ENCODE measurements at regions not wholly inside any gene's neighbourhood (a gene's known extent, or its start where the extent isn't known, plus 50 kb on each side); places are given as distances from the start of the nearest gene placed in this dataset.
"Not testable (repeated sequence)": the region's sequence is repeated elsewhere in the genome, so short reads cannot be mapped to it uniquely, and the experiment has no call there.

DNA sequence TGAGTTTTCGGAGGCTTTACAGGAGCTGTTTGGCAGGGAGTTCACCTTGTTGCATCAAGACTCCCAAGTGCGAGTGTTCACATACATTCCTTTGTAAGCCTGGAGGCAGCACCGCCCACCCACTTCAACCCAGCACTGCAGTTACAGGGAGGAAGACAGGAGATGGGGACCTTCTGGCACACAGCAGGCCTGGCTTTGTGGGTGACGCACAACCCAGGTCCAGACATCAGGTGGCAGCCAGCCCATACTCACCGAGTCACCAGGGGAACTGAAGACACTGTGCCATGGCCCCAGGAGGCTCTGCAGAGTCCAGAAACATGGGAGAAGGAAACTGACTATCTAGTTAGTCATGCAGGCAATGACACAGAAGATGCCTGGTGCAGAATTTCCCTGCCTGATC, 305.9 kb upstream of the RNF32 start:
- no peaks in the 10 kb centered on the region for H3K4me1 ChIP-seq (ENCODE audit: control insufficient read depth in 1 of 2, insufficient read depth in 2 of 2, low read length in 2 of 2)
- no peak overlapping the region for H3K27ac ChIP-seq (ENCODE audit: low read depth in 1 of 2, low read length in 2 of 2)
- intact Hi-C loops (cut with DNase I), result no loop called here
- ATAC-seq (ENCODE audit: low FRiP score), result no peak
- no peak overlapping the region for H3K4me3 ChIP-seq (ENCODE audit: low read length in 2 of 2)
- DNase-seq, result no peak
- no peaks in the 10 kb centered on the region for H3K36me3 ChIP-seq (ENCODE audit: control insufficient read depth in 1 of 2, insufficient read depth in 2 of 2, low read length in 1 of 2)
- 77 to 79% methylated on average over 5 of the region's 5 CpGs for WGBS, 2 donors
- H3K27me3 ChIP-seq (ENCODE audit: control insufficient read depth in 1 of 2, insufficient read depth in 2 of 2, low read length in 1 of 2), result no peaks in the 10 kb centered on the region
- H3K9me3 ChIP-seq (ENCODE audit: control insufficient read depth, low read length), result no peaks in the 10 kb centered on the region

GRCh38 chr7:156327916-156328315, 312.7 kb upstream of the RNF32 start:
- Histone ChIP-seq H3K27ac (ENCODE audit: low read depth in 1 of 2, low read length in 2 of 2) (no peak overlapping the region), H3K36me3 (ENCODE audit: control insufficient read depth in 1 of 2, insufficient read depth in 2 of 2, low read length in 1 of 2) (no peaks in the 10 kb centered on the region), H3K9me3 (ENCODE audit: control insufficient read depth, low read length) (no peaks in the 10 kb centered on the region), H3K4me3 (ENCODE audit: low read length in 2 of 2) (no peak overlapping the region), H3K27me3 (ENCODE audit: control insufficient read depth in 1 of 2, insufficient read depth in 2 of 2, low read length in 1 of 2) (no peaks in the 10 kb centered on the region), H3K4me1 (ENCODE audit: control insufficient read depth in 1 of 2, insufficient read depth in 2 of 2, low read length in 2 of 2) (no peaks in the 10 kb centered on the region)
- ATAC-seq (ENCODE audit: low FRiP score) (no peak), DNase-seq (no peak)
- 15 to 29% methylated on average over 4 of the region's 4 CpGs for WGBS, 2 donors
- intact Hi-C loops (cut with DNase I), result no loop called here

DNA sequence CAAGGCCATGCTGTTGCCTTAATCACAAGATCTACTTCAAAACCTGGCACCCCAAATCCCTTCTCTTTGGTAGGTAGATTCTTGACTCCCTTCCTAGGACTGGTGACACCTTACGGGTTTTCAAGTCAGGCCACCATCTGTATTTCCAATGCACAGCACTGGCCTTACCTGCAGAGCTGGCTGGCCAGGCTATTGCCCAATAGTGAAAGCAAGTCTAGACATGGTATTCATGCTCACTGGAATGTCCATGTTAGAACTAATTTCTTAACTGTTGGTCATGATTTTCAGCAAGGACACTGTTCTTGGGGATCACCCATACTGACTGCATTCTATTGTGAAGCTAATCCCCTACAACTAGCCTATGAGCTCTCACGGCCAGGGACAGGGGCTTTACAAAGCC, 313.1 kb upstream of the RNF32 start:
- DNase-seq (no peak), ATAC-seq (ENCODE audit: low FRiP score) (no peak)
- Histone ChIP-seq H3K27ac (ENCODE audit: low read depth in 1 of 2, low read length in 2 of 2) (no peak overlapping the region), H3K4me3 (ENCODE audit: low read length in 2 of 2) (no peak overlapping the region), H3K4me1 (ENCODE audit: control insufficient read depth in 1 of 2, insufficient read depth in 2 of 2, low read length in 2 of 2) (no peaks in the 10 kb centered on the region), H3K27me3 (ENCODE audit: control insufficient read depth in 1 of 2, insufficient read depth in 2 of 2, low read length in 1 of 2) (no peaks in the 10 kb centered on the region), H3K36me3 (ENCODE audit: control insufficient read depth in 1 of 2, insufficient read depth in 2 of 2, low read length in 1 of 2) (no peaks in the 10 kb centered on the region), H3K9me3 (ENCODE audit: control insufficient read depth, low read length) (no peaks in the 10 kb centered on the region)
- intact Hi-C loops (cut with DNase I), result no loop called here
- 54 to 60% methylated on average over 2 of the region's 2 CpGs for WGBS, 2 donors

DNA sequence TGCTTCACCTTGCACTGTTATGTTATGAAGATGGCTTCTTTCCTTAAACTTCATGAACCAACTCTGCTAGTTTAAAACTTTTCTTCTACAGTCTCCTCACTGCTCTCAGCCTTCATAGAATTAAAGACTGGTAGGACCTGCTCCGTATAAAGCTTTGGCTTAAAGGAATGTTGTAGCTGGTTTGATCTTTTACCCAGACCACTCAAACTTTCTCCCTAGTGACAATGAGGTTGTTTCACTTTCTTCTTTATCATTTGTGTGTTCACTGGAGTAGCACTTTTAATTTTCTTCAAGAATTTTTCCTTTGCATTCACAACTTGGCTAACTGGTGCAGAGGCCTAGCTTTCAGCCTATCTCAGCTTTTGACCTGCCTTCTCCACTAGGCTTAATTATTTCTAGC, 316.4 kb upstream of the RNF32 start:
- H3K4me1 ChIP-seq (ENCODE audit: control insufficient read depth in 1 of 2, insufficient read depth in 2 of 2, low read length in 2 of 2), result no peaks in the 10 kb centered on the region
- H3K4me3 ChIP-seq (ENCODE audit: low read length in 2 of 2), result no peak overlapping the region
- DNase-seq, result no peak
- ATAC-seq (ENCODE audit: low FRiP score), result no peak
- no peaks in the 10 kb centered on the region for H3K36me3 ChIP-seq (ENCODE audit: control insufficient read depth in 1 of 2, insufficient read depth in 2 of 2, low read length in 1 of 2)
- 63 to 75% methylated on average over 1 of the region's 1 CpG for WGBS, 2 donors
- no peaks in the 10 kb centered on the region for H3K9me3 ChIP-seq (ENCODE audit: control insufficient read depth, low read length)
- intact Hi-C loops (cut with DNase I), result no loop called here
- no peak overlapping the region for H3K27ac ChIP-seq (ENCODE audit: low read depth in 1 of 2, low read length in 2 of 2)
- H3K27me3 ChIP-seq (ENCODE audit: control insufficient read depth in 1 of 2, insufficient read depth in 2 of 2, low read length in 1 of 2), result no peaks in the 10 kb centered on the region

GRCh38 chr7:156321430-156321829, 319.1 kb upstream of the RNF32 start:
- DNase-seq; H3K9me3 ChIP-seq (ENCODE audit: control insufficient read depth, low read length); H3K27ac ChIP-seq (ENCODE audit: low read depth in 1 of 2, low read length in 2 of 2); intact Hi-C loops (cut with DNase I); H3K4me1 ChIP-seq (ENCODE audit: control insufficient read depth in 1 of 2, insufficient read depth in 2 of 2, low read length in 2 of 2); H3K27me3 ChIP-seq (ENCODE audit: control insufficient read depth in 1 of 2, insufficient read depth in 2 of 2, low read length in 1 of 2); H3K4me3 ChIP-seq (ENCODE audit: low read length in 2 of 2); H3K36me3 ChIP-seq (ENCODE audit: control insufficient read depth in 1 of 2, insufficient read depth in 2 of 2, low read length in 1 of 2); ATAC-seq (ENCODE audit: low FRiP score): not testable (repeated sequence)
- 60 to 73% methylated on average over 1 of the region's 1 CpG for WGBS, 2 donors

- no peak overlapping the region for H3K27ac ChIP-seq (ENCODE audit: low read depth in 1 of 2, low read length in 2 of 2)
- WGBS, 2 donors, result 82 to 84% methylated on average over 10 to 11 of the region's 11 CpGs
- ATAC-seq (ENCODE audit: low FRiP score), result no peak
- no peak overlapping the region for H3K4me3 ChIP-seq (ENCODE audit: low read length in 2 of 2)
- H3K9me3 ChIP-seq (ENCODE audit: control insufficient read depth, low read length), result no peaks in the 10 kb centered on the region
- no peak for DNase-seq
- H3K27me3 ChIP-seq (ENCODE audit: control insufficient read depth in 1 of 2, insufficient read depth in 2 of 2, low read length in 1 of 2), result no peaks in the 10 kb centered on the region
- no peaks in the 10 kb centered on the region for H3K4me1 ChIP-seq (ENCODE audit: control insufficient read depth in 1 of 2, insufficient read depth in 2 of 2, low read length in 2 of 2)
- intact Hi-C loops (cut with DNase I), result no loop called here
- H3K36me3 ChIP-seq (ENCODE audit: control insufficient read depth in 1 of 2, insufficient read depth in 2 of 2, low read length in 1 of 2), result no peaks in the 10 kb centered on the region
These were observed 321.6 kb upstream of the RNF32 start for GRCh38 chr7:156318926-156319325.

DNA sequence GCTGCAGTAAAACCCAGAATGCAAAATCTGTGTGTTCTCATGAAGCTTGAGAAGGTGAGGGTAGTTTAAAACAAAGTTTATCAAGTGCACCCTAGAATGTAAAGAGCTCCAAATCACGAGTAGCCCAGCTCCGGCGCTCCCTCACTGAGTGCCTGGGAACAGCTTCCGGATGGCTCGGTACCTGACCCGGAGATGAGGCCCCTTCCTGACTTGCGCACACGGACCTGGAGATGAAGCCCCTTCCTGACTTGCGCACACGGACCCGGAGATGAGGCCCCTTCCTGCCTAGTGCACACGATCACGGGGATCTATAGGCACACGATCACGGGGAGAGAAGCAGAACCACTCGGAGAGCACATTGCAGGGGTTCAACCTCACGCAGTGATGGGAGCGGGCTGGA, 322.1 kb upstream of the RNF32 start:
- DNase-seq (no peak), ATAC-seq (ENCODE audit: low FRiP score) (no peak)
- WGBS, 2 donors, result 86 to 88% methylated on average over 18 of the region's 18 CpGs
- no peaks in the 10 kb centered on the region for H3K9me3 ChIP-seq (ENCODE audit: control insufficient read depth, low read length)
- H3K4me3 ChIP-seq (ENCODE audit: low read length in 2 of 2), result no peak overlapping the region
- no peak overlapping the region for H3K27ac ChIP-seq (ENCODE audit: low read depth in 1 of 2, low read length in 2 of 2)
- H3K4me1 ChIP-seq (ENCODE audit: control insufficient read depth in 1 of 2, insufficient read depth in 2 of 2, low read length in 2 of 2), result no peaks in the 10 kb centered on the region
- intact Hi-C loops (cut with DNase I), result no loop called here
- no peaks in the 10 kb centered on the region for H3K27me3 ChIP-seq (ENCODE audit: control insufficient read depth in 1 of 2, insufficient read depth in 2 of 2, low read length in 1 of 2)
- H3K36me3 ChIP-seq (ENCODE audit: control insufficient read depth in 1 of 2, insufficient read depth in 2 of 2, low read length in 1 of 2), result no peaks in the 10 kb centered on the region

- intact Hi-C loops (cut with DNase I), result no loop called here
- DNase-seq, result no peak
- H3K27me3 ChIP-seq (ENCODE audit: control insufficient read depth in 1 of 2, insufficient read depth in 2 of 2, low read length in 1 of 2), result no peaks in the 10 kb centered on the region
- H3K4me3 ChIP-seq (ENCODE audit: low read length in 2 of 2), result no peak overlapping the region
- H3K27ac ChIP-seq (ENCODE audit: low read depth in 1 of 2, low read length in 2 of 2), result no peak overlapping the region
- no peak for ATAC-seq (ENCODE audit: low FRiP score)
- WGBS, 2 donors, result 57 to 66% methylated on average over 15 of the region's 15 CpGs
- no peaks in the 10 kb centered on the region for H3K36me3 ChIP-seq (ENCODE audit: control insufficient read depth in 1 of 2, insufficient read depth in 2 of 2, low read length in 1 of 2)
- H3K4me1 ChIP-seq (ENCODE audit: control insufficient read depth in 1 of 2, insufficient read depth in 2 of 2, low read length in 2 of 2), result no peaks in the 10 kb centered on the region
- H3K9me3 ChIP-seq (ENCODE audit: control insufficient read depth, low read length), result no peaks in the 10 kb centered on the region
These were observed 331.5 kb upstream of the RNF32 start for GRCh38 chr7:156309016-156309620.

GRCh38 chr7:156307193-156307592, 333.4 kb upstream of the RNF32 start:
- Histone ChIP-seq H3K36me3 (ENCODE audit: control insufficient read depth in 1 of 2, insufficient read depth in 2 of 2, low read length in 1 of 2) (no peaks in the 10 kb centered on the region), H3K4me3 (ENCODE audit: low read length in 2 of 2) (no peak overlapping the region), H3K27ac (ENCODE audit: low read depth in 1 of 2, low read length in 2 of 2) (no peak overlapping the region), H3K4me1 (ENCODE audit: control insufficient read depth in 1 of 2, insufficient read depth in 2 of 2, low read length in 2 of 2) (no peaks in the 10 kb centered on the region), H3K27me3 (ENCODE audit: control insufficient read depth in 1 of 2, insufficient read depth in 2 of 2, low read length in 1 of 2) (no peaks in the 10 kb centered on the region), H3K9me3 (ENCODE audit: control insufficient read depth, low read length) (no peaks in the 10 kb centered on the region)
- 61 to 68% methylated on average over 6 to 9 of the region's 9 CpGs for WGBS, 2 donors
- peak; percentile 19 for ATAC-seq (ENCODE audit: low FRiP score)
- DNase-seq, result no peak
- intact Hi-C loops (cut with DNase I), result no loop called here
